AG20443 (cell line): ENCODE measurements at regions not wholly inside any gene's neighbourhood (a gene's known extent, or its start where the extent isn't known, plus 50 kb on each side); places are given as distances from the start of the nearest gene placed in this dataset.
"Not testable (repeated sequence)": the region's sequence is repeated elsewhere in the genome, so short reads cannot be mapped to it uniquely, and the experiment has no call there.

ENCODE experiments used
- DNase-seq: peaks from one replicate; pipeline ENCODE4 v3.0.0; 2012; ENCODE audit warnings: low spot score, mixed read lengths

DNA sequence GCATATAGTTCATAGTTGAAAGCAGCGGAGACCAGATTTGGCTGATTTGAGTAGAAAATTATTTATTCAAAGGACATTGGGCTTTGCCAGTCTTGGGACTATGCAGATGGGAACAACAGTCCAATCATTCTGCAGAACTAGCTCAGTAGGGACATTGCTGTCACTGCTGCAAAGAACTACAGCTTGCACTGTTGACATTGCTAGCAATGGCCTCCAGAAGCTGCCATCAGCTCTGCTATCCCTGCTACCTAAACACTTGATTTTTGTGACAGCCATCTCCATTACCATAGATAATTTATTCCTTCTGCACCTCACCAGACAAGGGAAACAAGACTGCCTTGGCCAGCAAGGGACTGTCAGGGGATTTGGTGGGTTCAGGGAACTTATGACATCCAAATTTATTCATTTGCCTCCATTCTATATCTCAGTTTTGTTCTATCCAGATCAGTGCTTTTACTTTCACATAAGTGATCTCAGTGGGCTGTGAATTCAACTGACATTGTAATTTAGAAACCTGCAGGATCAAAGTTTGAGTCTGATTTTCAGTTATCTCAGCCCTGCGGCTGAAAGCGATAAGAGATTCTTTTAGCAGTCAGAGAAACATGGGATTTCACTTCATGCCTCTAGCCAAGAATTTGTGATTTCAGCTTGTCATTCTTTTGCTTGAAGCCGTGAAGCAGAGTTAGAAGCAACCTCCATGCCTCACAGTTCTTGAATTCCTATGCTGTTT lies 136.7 kb upstream of the FBXO33 start:
- no peak for DNase-seq

GRCh38 chr14:39566795-39567194 lies 134.6 kb upstream of the FBXO33 start:
- DNase-seq = no peak

- DNase-seq = no peak
These were observed 131.1 kb upstream of the FBXO33 start for GRCh38 chr14:39563361-39563760.

DNA sequence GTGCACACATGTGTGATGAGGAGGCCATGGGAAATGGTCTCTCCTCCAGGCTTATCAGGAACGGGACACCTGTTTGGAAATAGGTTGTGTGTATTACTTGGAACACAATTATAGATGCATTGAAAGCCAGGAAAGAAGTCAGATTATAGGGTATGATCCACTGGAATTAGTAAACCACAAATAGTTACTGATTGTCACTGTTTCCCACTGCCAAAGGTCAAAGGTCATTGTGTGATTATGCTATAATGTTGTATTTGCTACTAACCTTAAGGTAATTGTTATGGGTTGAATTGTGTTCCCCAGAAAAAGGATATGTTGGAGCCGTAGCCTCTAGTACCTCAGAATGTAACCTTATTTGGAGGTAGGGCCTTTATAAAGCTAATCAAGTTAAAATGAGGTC lies 129.9 kb upstream of the FBXO33 start:
- DNase-seq = no peak

GRCh38 chr14:39558525-39558924 lies 126.3 kb upstream of the FBXO33 start:
- DNase-seq = no peak

GRCh38 chr14:39555749-39556148 lies 123.5 kb upstream of the FBXO33 start:
- DNase-seq = no peak

DNA sequence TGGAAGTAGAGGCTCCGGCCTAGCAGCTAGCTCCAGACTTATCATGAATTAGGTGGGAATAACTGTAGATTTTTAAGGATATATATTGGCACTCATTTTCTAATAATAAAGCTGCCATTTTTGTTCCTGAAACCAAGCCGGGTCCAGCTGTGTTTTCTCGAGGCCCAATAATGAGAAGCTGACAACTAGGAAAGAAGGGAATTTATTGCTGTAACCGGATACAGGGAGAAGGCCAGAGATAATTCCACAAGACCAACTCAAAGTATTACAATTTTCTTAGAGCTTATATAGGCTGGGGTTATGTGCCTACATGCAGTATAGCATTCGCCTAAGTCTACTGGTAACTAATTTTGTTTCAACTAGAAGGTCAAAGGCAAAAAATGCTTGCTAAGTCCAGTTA lies 122.3 kb upstream of the FBXO33 start:
- no peak for DNase-seq

GRCh38 chr14:39548358-39548757 lies 116.1 kb upstream of the FBXO33 start:
- no peak for DNase-seq

DNA sequence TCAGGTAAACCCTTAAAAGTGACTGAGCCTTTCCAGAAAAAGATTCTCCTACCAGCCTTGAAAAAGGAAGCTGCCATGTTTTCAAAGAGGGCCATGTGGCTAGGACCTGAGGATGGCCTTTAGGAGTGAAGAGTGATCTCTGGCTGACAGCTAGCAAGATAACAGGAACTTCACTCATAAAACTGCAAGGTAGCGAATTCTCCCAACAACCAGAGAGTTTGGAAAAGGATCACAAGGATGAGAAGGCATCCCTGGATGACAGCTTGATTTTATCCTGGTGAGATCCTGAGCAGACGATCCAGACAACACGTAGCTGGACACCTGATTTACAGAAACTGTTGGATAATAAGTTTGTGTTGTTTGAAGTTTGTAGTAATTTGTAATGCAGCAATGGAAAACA lies 115.6 kb upstream of the FBXO33 start:
- DNase-seq = no peak

- DNase-seq = no peak
These were observed 73.6 kb upstream of the FBXO33 start for GRCh38 chr14:39505812-39506211.

- DNase-seq = no peak
These were observed 68.0 kb upstream of the FBXO33 start for GRCh38 chr14:39500253-39500652.

GRCh38 chr14:39499514-39499913 lies 67.3 kb upstream of the FBXO33 start:
- no peak for DNase-seq

DNA sequence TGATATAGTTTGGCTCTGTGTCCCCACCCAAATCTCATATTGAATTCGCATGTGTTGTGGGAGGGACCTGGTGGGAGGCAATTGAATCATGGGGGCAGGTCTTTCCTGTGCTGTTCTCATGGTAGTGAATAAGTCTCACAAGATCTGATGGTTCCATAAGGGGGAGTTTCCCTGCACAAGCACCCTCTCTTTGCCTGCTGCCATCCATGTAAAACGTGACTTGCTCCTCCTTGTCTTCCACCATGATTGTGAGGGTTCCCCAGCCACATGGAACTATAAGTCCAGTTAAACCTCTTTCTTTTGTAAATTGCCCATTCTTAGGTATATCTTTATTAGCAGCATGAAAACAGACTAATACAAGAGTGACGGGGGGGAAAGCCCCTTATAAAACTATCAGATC lies 65.4 kb upstream of the FBXO33 start:
- not testable (repeated sequence) for DNase-seq

DNA sequence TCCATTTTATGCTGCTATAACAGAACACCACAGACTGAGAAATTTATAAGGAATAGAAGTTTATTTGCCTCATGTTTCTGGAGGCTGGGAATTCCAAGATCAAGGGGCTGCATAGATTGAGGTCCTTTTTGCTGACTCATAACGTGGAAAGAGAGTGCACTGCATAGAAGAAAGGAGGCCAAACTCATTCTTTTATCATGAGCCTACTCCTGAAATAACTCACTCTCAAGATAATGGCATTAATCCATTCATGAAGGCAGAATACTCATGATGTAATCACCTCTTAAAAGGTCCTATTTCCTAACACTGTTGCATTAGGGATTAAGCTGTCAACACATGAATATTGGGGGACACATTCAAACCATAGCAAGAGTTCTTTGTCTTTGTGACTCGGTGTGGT lies 60.0 kb upstream of the FBXO33 start:
- peak; percentile 51 for DNase-seq

DNA sequence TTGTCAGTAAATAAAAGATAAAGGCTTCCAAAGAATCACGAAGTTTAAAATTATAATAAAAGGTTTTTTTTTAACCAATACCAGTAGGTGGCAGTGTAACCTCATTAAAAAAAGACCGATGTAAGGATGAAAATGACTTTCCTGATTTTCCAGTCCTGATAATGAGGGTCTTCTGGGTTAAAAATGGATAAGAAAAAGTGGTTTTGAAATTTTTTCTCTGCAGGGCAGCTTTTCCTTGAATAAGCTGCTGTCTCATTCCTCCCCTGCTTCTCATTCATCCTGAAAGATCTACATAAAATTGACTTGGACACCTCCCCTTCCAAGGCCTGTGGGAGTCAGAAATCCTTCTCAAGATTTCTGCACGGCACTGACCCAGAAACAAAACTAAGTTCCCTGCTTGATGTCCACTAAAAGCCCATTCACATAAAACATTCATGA lies 58.9 kb upstream of the FBXO33 start:
- DNase-seq = peak; percentile 27

DNA sequence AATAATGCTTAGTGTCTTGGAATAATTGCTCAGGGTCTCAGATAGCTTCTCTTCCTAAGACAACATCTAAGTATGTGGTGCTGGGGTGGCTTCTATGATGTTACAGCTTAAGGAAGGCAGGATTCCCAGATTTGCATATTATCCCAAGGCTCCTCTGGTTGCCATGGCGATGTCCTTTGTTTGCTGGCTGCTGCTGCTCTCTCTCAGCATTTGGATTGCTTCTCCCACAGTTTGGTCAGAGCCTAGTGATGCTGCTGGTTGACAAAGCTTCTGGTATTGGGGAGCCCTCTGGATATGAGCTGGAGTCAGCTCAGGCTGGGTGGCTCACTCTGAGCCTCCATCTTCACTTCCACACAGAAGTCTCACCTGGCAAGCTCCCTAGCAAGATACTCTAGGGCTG lies 56.4 kb upstream of the FBXO33 start:
- DNase-seq = peak; percentile 14

DNA sequence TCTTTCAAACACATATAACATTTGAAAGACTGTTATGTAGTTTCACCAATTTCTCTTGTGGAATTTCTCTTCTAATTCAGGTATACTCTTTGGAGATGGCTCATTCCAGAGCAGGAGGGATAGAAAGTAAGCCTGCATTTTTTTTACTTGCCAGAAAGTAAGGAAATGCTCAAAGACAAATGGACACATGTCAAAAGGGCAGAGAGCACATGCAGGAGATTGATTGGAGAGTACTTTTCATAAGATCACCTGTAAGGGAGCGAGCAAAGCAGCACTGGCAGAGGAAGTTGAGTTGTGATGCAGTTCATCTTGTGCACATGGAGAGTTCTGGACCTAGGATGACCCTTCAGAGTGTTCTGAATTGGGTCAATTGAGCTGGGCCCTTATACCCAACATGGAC lies 51.4 kb upstream of the FBXO33 start:
- no peak for DNase-seq
